Smooth muscle cell (in vitro differentiated cells): ENCODE measurements at regions not wholly inside any gene's neighbourhood (a gene's known extent, or its start where the extent isn't known, plus 50 kb on each side); places are given as distances from the start of the nearest gene placed in this dataset.

Experiments
- DNase-seq: peaks from one replicate; lab custom pipeline; 2025; ENCODE audit not compliant: unreplicated experiment; lab: John Stamatoyannopoulos, UW
- H2AFZ ChIP-seq: fragments of 200-600 bp; sonication (generic); 2 replicates; pipeline ENCODE4 v1.6.0; 2016; ENCODE audit warnings: antibody characterized with exemption, low read depth, mild to moderate bottlenecking
- H3F3A ChIP-seq: fragments of 200-600 bp; sonication (generic); 2 replicates; pipeline ENCODE4 v1.6.0; 2017; ENCODE audit warnings: antibody characterized with exemption, low read depth
- H3K27ac ChIP-seq: fragments of 200-600 bp; sonication (generic); 2 replicates; pipeline ENCODE4 v1.5.1; 2016; ENCODE audit warnings: low read depth, mild to moderate bottlenecking
- H3K27me3 ChIP-seq: fragments of 200-600 bp; sonication (generic); 2 replicates; pipeline ENCODE4 v1.6.1; 2016; ENCODE audit warnings: low read depth, mild to moderate bottlenecking
- H3K36me3 ChIP-seq: fragments of 200-600 bp; sonication (generic); 2 replicates; pipeline ENCODE4 v1.5.1; 2016; ENCODE audit warnings: low read depth
- H3K4me1 ChIP-seq: fragments of 200-600 bp; sonication (generic); 2 replicates; pipeline ENCODE4 v1.5.1; 2016; ENCODE audit warnings: low read depth
- H3K4me2 ChIP-seq: fragments of 200-600 bp; sonication (generic); 2 replicates; pipeline ENCODE4 v1.6.0; 2016; ENCODE audit warnings: mild to moderate bottlenecking
- H3K4me3 ChIP-seq: fragments of 200-600 bp; sonication (generic); 2 replicates; pipeline ENCODE4 v1.5.1; 2016; ENCODE audit warnings: mild to moderate bottlenecking
- H3K79me2 ChIP-seq: fragments of 200-600 bp; sonication (generic); 2 replicates; pipeline ENCODE4 v1.6.0; 2016; ENCODE audit warnings: low read depth, mild to moderate bottlenecking
- H3K9ac ChIP-seq: fragments of 200-600 bp; sonication (generic); 2 replicates; pipeline ENCODE4 v1.6.0; 2016; ENCODE audit warnings: low read depth
- H3K9me3 ChIP-seq: fragments of 200-600 bp; sonication (generic); replicated peaks from 2 replicates; pipeline ENCODE4 v1.5.1; 2016; ENCODE audit warnings: low read depth
- H4K20me1 ChIP-seq: fragments of 200-600 bp; sonication (generic); 2 replicates; pipeline ENCODE4 v1.6.0; 2016; ENCODE audit warnings: low read depth
- WGBS: methylation state at CpG from one replicate; pipeline ENCODE4 v1.1.7; 2016; ENCODE audit warnings: low lambda C conversion rate; 5-methylcytosine and 5-hydroxymethylcytosine counted together
- TF ChIP-seq, protein P1 (sequence below): fragments of 200-600 bp; sonication (generic); IDR thresholded peaks from 2 replicates; pipeline ENCODE4 v1.5.1; 2017; ENCODE audit warnings: borderline replicate concordance, mild to moderate bottlenecking, antibody characterized with exemption; ENCODE audit not compliant: insufficient read depth, poor library complexity, severe bottlenecking

DNA sequence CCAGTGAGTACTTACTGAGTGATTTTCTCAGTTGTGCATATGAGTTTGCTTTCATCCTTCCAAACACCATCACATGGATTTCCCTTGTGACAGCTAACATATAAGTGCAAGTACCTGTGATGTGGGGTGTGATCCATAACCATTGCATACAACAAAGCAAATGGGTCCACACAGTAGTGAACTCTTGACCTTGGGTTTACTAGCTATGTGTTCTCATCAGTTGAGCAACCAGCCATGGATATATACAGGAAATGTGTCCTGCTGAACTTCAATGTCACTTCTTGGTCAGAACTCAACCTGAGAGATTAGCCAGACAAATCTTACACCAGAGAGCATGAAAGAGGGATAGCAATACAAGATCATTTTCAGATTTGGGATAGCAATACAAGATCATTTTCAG is 420.9 kb upstream of the KCNH7 start:
- H3F3A ChIP-seq: no peaks in the 10 kb centered on the region
- H3K9ac ChIP-seq: no peak overlapping the region
- H4K20me1 ChIP-seq: no peaks in the 10 kb centered on the region
- H2AFZ ChIP-seq: no peak overlapping the region
- no peaks in the 10 kb centered on the region for H3K36me3 ChIP-seq
- peaks cover 5% of the 10 kb centered on the region for H3K27me3 ChIP-seq
- no peaks in the 10 kb centered on the region for H3K9me3 ChIP-seq
- TF ChIP-seq, protein P1, sequence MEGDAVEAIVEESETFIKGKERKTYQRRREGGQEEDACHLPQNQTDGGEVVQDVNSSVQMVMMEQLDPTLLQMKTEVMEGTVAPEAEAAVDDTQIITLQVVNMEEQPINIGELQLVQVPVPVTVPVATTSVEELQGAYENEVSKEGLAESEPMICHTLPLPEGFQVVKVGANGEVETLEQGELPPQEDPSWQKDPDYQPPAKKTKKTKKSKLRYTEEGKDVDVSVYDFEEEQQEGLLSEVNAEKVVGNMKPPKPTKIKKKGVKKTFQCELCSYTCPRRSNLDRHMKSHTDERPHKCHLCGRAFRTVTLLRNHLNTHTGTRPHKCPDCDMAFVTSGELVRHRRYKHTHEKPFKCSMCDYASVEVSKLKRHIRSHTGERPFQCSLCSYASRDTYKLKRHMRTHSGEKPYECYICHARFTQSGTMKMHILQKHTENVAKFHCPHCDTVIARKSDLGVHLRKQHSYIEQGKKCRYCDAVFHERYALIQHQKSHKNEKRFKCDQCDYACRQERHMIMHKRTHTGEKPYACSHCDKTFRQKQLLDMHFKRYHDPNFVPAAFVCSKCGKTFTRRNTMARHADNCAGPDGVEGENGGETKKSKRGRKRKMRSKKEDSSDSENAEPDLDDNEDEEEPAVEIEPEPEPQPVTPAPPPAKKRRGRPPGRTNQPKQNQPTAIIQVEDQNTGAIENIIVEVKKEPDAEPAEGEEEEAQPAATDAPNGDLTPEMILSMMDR: no peak
- H3K27ac ChIP-seq: no peak overlapping the region
- no peak overlapping the region for H3K4me2 ChIP-seq
- no peak overlapping the region for H3K4me3 ChIP-seq
- DNase-seq: no peak
- H3K4me1 ChIP-seq: no peaks in the 10 kb centered on the region
- no peaks in the 10 kb centered on the region for H3K79me2 ChIP-seq

DNA sequence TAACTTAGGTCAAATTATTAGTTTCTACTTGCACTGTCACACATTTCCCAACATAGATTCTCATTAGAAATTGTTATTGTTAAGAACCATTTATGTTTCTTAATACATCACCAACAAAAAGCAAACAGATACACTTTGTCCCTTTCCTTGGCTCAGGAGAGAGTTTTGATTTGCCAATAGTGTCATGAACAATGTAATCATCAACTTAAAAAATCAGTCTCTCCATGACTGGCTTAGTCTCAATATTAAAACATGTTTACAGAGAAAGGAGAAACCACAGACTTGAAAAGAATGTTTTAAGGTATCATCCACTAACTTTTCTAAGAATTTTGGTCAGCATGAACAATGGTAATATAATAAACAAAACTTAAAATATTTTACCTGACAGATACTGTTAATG is 416.5 kb upstream of the KCNH7 start:
- peaks cover 5% of the 10 kb centered on the region for H3K27me3 ChIP-seq
- H3K79me2 ChIP-seq: no peaks in the 10 kb centered on the region
- no peak overlapping the region for H3K9ac ChIP-seq
- no peak overlapping the region for H3K27ac ChIP-seq
- H3K4me1 ChIP-seq: no peaks in the 10 kb centered on the region
- no peak overlapping the region for H2AFZ ChIP-seq
- H3K9me3 ChIP-seq: no peaks in the 10 kb centered on the region
- DNase-seq: no peak
- TF ChIP-seq, protein P1: no peak
- no peak overlapping the region for H3K4me3 ChIP-seq
- H4K20me1 ChIP-seq: no peaks in the 10 kb centered on the region
- no peaks in the 10 kb centered on the region for H3K36me3 ChIP-seq
- H3K4me2 ChIP-seq: no peak overlapping the region
- H3F3A ChIP-seq: no peaks in the 10 kb centered on the region

DNA sequence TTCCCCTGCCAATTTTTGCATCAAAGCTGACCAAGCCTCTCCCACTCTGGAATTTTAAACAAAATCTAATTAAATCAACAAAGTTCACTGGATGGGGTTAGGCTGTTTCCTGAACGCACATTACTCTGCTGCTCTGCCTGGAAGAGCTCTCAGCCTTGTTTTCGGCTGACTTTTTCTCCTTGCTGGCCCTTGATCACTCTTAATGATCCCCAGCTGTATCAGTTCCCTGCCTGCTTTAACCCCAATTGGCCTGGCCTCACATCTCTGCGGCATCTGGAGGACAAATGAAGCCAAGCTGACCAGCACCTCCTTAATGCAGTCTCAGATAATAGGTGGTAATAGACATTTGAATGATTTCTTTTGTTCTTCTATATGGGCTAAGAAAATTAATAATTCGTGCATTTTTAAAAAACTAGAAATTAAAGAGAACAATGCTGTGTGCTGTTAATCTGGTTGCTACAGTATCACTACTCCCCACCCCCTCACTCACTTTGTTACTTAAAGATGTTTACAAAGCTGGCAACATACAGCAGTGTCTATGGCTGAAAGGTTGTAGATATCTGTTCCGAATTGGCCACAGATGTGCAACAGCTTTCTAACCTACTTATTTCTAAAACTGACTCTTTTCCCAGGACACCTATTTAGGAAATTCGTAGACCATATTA is 415.2 kb upstream of the KCNH7 start:
- Histone ChIP-seq H3K27ac (no peak overlapping the region), H3K27me3 (peaks cover 5% of the 10 kb centered on the region), H4K20me1 (no peaks in the 10 kb centered on the region), H3K9me3 (no peaks in the 10 kb centered on the region), H3K4me1 (peaks cover 1% of the 10 kb centered on the region), H3K79me2 (no peaks in the 10 kb centered on the region), H3F3A (no peaks in the 10 kb centered on the region), H3K4me3 (no peak overlapping the region), H3K4me2 (no peak overlapping the region), H3K9ac (no peak overlapping the region), H2AFZ (no peak overlapping the region), H3K36me3 (no peaks in the 10 kb centered on the region)
- TF ChIP-seq, protein P1: no peak
- 77% methylated on average over 6 of the region's 6 CpGs for WGBS
- DNase-seq: no peak

DNA sequence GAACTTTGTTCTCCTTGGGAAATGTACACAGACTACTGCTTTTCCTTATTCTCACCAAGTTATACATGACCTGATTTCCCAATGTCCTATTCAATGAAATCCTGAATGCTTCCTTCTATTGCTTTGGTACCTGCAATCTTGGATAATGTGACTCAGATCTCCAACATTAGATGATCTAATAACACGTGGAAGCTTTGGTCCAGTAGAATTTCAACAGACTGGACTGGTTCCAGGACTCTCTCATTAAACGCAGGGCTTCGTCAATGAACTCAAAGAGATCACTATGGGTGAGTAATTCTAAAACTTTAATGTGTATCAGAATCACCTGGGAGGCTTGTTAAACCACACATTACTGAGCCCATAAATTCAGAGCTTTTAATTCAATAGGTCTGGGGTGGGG is 413.6 kb upstream of the KCNH7 start:
- WGBS: 85% methylated on average over 3 of the region's 3 CpGs
- TF ChIP-seq, protein P1: no peak
- no peak overlapping the region for H3K4me2 ChIP-seq
- no peak overlapping the region for H3K9ac ChIP-seq
- H3K27ac ChIP-seq: no peak overlapping the region
- no peaks in the 10 kb centered on the region for H4K20me1 ChIP-seq
- peaks cover 5% of the 10 kb centered on the region for H3K27me3 ChIP-seq
- no peak overlapping the region for H2AFZ ChIP-seq
- no peak for DNase-seq
- peaks cover 16% of the 10 kb centered on the region for H3K4me1 ChIP-seq
- H3K79me2 ChIP-seq: no peaks in the 10 kb centered on the region
- no peak overlapping the region for H3K4me3 ChIP-seq
- no peaks in the 10 kb centered on the region for H3K36me3 ChIP-seq
- H3K9me3 ChIP-seq: no peaks in the 10 kb centered on the region
- H3F3A ChIP-seq: no peaks in the 10 kb centered on the region
